A673 (cell line): ENCODE measurements at regions not wholly inside any gene's neighbourhood (a gene's known extent, or its start where the extent isn't known, plus 50 kb on each side); places are given as distances from the start of the nearest gene placed in this dataset.

Experiments
- BruUV-seq: library from RNA; stranded (reverse); fragments of 400-500 nt; replicated peaks from 2 replicates; lab custom pipeline; 2021; lab: Mats Ljungman, UMichigan
- CTCF ChIA-PET: fragments of 300-600 bp; sonication (Branson Sonifier 250); formaldehyde crosslinking; loops from one replicate; lab custom pipeline; 2022; ENCODE audit warnings: antibody characterized with exemption; lab: Charles Lee
- POLR2A ChIA-PET: fragments of 300-600 bp; sonication (Branson Sonifier 250); formaldehyde crosslinking; loops from one replicate; lab custom pipeline; 2022; ENCODE audit warnings: antibody characterized with exemption; ENCODE audit not compliant: low non-redundant PET; lab: Charles Lee
- DNase-seq: peaks from one replicate; pipeline ENCODE4 v3.0.0-alpha.2; 2015; ENCODE audit warnings: low spot score
- H3K27ac ChIP-seq: fragments of 200-600 bp; sonication (generic); 2 replicates; pipeline ENCODE4 v1.5.1; 2016; ENCODE audit warnings: mixed run types, low read depth, mild to moderate bottlenecking, mixed read lengths, antibody characterized with exemption, low read length; ENCODE audit not compliant: poor library complexity, severe bottlenecking
- H3K27me3 ChIP-seq: fragments of 200-600 bp; sonication (generic); replicated peaks from 2 replicates; pipeline ENCODE4 v1.6.1; 2017; ENCODE audit warnings: mixed run types, low read depth, mild to moderate bottlenecking, mixed read lengths, antibody characterized with exemption, low read length; ENCODE audit not compliant: insufficient read depth, poor library complexity
- H3K36me3 ChIP-seq: fragments of 200-600 bp; sonication (generic); 2 replicates; pipeline ENCODE4 v1.6.1; 2016; ENCODE audit warnings: mixed run types, mild to moderate bottlenecking, mixed read lengths, antibody characterized with exemption, low read length; ENCODE audit not compliant: insufficient read depth, poor library complexity, severe bottlenecking
- H3K4me1 ChIP-seq: fragments of 200-600 bp; sonication (generic); 2 replicates; pipeline ENCODE4 v1.6.1; 2017; ENCODE audit warnings: mixed run types, mild to moderate bottlenecking, mixed read lengths, antibody characterized with exemption, low read length; ENCODE audit not compliant: insufficient read depth, poor library complexity, severe bottlenecking
- H3K4me3 ChIP-seq: fragments of 200-600 bp; sonication (generic); 2 replicates; pipeline ENCODE4 v1.5.1; 2016; ENCODE audit warnings: low read depth, mixed run types, mild to moderate bottlenecking, mixed read lengths, low read length; ENCODE audit not compliant: poor library complexity, severe bottlenecking
- H3K9me3 ChIP-seq: fragments of 200-600 bp; sonication (generic); 2 replicates; pipeline ENCODE4 v1.6.1; 2016; ENCODE audit warnings: mixed run types, low read depth, mild to moderate bottlenecking, mixed read lengths, antibody characterized with exemption, low read length; ENCODE audit not compliant: poor library complexity, severe bottlenecking
- CTCF ChIP-seq: fragments of 300-800, 200-600 bp; sonication (generic); conservative IDR thresholded peaks from 2 replicates; pipeline ENCODE4 v1.5.1; 2017; ENCODE audit warnings: low read depth, mild to moderate bottlenecking, antibody characterized with exemption, low read length, moderate library complexity, mixed read lengths
- EZH2 ChIP-seq: fragments of 200-600 bp; sonication (generic); IDR thresholded peaks from 2 replicates; pipeline ENCODE4 v1.6.1; 2017; ENCODE audit warnings: borderline replicate concordance, low read depth, mild to moderate bottlenecking, mixed read lengths, antibody characterized with exemption, low read length; ENCODE audit not compliant: poor library complexity, severe bottlenecking
- intact Hi-C: fragments of 100-400 bp; cut with micrococcal nuclease; formaldehyde crosslinking; loops from one replicate; pipeline ENCODE4 v1.10.0; 2022; ENCODE audit not compliant: unreplicated experiment

GRCh38 chr10:118840071-118840775 is 85.5 kb upstream of the CACUL1 start:
- intact Hi-C loops: no loop called here
- BruUV-seq: no TSS peak
- no peaks in the 10 kb centered on the region for H3K27me3 ChIP-seq

GRCh38 chr10:118840776-118841468 is 86.2 kb upstream of the CACUL1 start:
- intact Hi-C loops: no loop called here
- BruUV-seq: no TSS peak
- H3K4me1 ChIP-seq: no peaks in the 10 kb centered on the region
- H3K27ac ChIP-seq: no peak overlapping the region
- CTCF ChIA-PET: no interaction called here
- H3K9me3 ChIP-seq: no peaks in the 10 kb centered on the region
- no peak for DNase-seq
- H3K27me3 ChIP-seq: no peaks in the 10 kb centered on the region
- no peak overlapping the region for H3K4me3 ChIP-seq
- POLR2A ChIA-PET: no interaction called here
- TF ChIP-seq CTCF (no peak), EZH2 (no peak)
- H3K36me3 ChIP-seq: no peaks in the 10 kb centered on the region

More at GRCh38 chr10:118840071-118840775, 85.5 kb upstream of the CACUL1 start:
- Histone ChIP-seq H3K4me1 (no peaks in the 10 kb centered on the region), H3K36me3 (no peaks in the 10 kb centered on the region), H3K27ac (no peak overlapping the region), H3K9me3 (no peaks in the 10 kb centered on the region), H3K4me3 (no peak overlapping the region)
- ChIA-PET POLR2A (no interaction called here), CTCF (no interaction called here)
- TF ChIP-seq EZH2: no peak
- TF ChIP-seq CTCF: no peak
- peak; percentile 12 for DNase-seq

GRCh38 chr10:118841881-118842605 is 87.3 kb upstream of the CACUL1 start:
- Histone ChIP-seq H3K27me3 (no peaks in the 10 kb centered on the region), H3K4me1 (no peaks in the 10 kb centered on the region), H3K36me3 (no peaks in the 10 kb centered on the region), H3K9me3 (no peaks in the 10 kb centered on the region), H3K4me3 (no peak overlapping the region), H3K27ac (no peak overlapping the region)
- no peak for DNase-seq
- no peak for TF ChIP-seq EZH2
- TF ChIP-seq CTCF: no peak
- no TSS peak for BruUV-seq
- POLR2A ChIA-PET: no interaction called here
- intact Hi-C loops: no loop called here
- CTCF ChIA-PET: no interaction called here
